H9 (cell line): ENCODE measurements at regions not wholly inside any gene's neighbourhood (a gene's known extent, or its start where the extent isn't known, plus 50 kb on each side); places are given as distances from the start of the nearest gene placed in this dataset.

ENCODE experiments used
- DNase-seq: peaks from one replicate; pipeline ENCODE4 v3.0.0-alpha.2; 2017
- H2AFZ ChIP-seq: one replicate; pipeline ENCODE4 v1.6.1; 2013; ENCODE audit warnings: mild to moderate bottlenecking, low read length, control low read depth, moderate library complexity
- H2AK5ac ChIP-seq: 2 replicates; pipeline ENCODE4 v1.6.1; 2013; ENCODE audit warnings: low read length, control low read depth, mixed read lengths; ENCODE audit not compliant: insufficient read length
- H2BK120ac ChIP-seq: one replicate; pipeline ENCODE4 v1.6.1; 2013; ENCODE audit warnings: low read depth, mild to moderate bottlenecking, low read length, control low read depth, inconsistent platforms; ENCODE audit not compliant: poor library complexity, severe bottlenecking
- H2BK12ac ChIP-seq: 2 replicates; pipeline ENCODE4 v1.6.1; 2013; ENCODE audit warnings: low read length, control low read depth, mixed read lengths, low read depth; ENCODE audit not compliant: insufficient read length
- H2BK15ac ChIP-seq: 2 replicates; pipeline ENCODE4 v1.6.1; 2013; ENCODE audit warnings: low read depth, low read length, control low read depth
- H2BK20ac ChIP-seq: one replicate; pipeline ENCODE4 v1.6.1; 2013; ENCODE audit warnings: low read depth, mild to moderate bottlenecking, low read length, control low read depth, inconsistent platforms; ENCODE audit not compliant: poor library complexity, severe bottlenecking
- H2BK5ac ChIP-seq: 2 replicates; pipeline ENCODE4 v1.6.1; 2013; ENCODE audit warnings: low read length, control low read depth, mixed read lengths; ENCODE audit not compliant: insufficient read length
- H3K14ac ChIP-seq: 2 replicates; pipeline ENCODE4 v1.6.1; 2013; ENCODE audit warnings: low read length, control low read depth; ENCODE audit not compliant: insufficient read depth
- H3K18ac ChIP-seq: 2 replicates; pipeline ENCODE4 v1.6.1; 2013; ENCODE audit warnings: low read depth, mild to moderate bottlenecking, mixed read lengths, low read length, control low read depth; ENCODE audit not compliant: insufficient read length
- H3K23ac ChIP-seq: 2 replicates; pipeline ENCODE4 v1.6.1; 2013; ENCODE audit warnings: low read length, control low read depth, mixed read lengths, low read depth; ENCODE audit not compliant: insufficient read length
- H3K23me2 ChIP-seq: 2 replicates; pipeline ENCODE4 v1.6.1; 2013; ENCODE audit warnings: low read depth, mild to moderate bottlenecking, mixed read lengths, low read length, control low read depth; ENCODE audit not compliant: insufficient read length, poor library complexity, severe bottlenecking
- H3K27ac ChIP-seq: 2 replicates; pipeline ENCODE4 v1.5.1; 2013; ENCODE audit warnings: low read length, control low read depth, mixed read lengths, low read depth; ENCODE audit not compliant: insufficient read length
- H3K27me3 ChIP-seq: 2 replicates; pipeline ENCODE4 v1.6.1; 2013; ENCODE audit warnings: low read length, control low read depth, inconsistent platforms; ENCODE audit not compliant: insufficient read depth
- H3K4ac ChIP-seq: 2 replicates; pipeline ENCODE4 v1.6.1; 2013; ENCODE audit warnings: low read depth, mild to moderate bottlenecking, control low read depth, inconsistent platforms, low read length, moderate library complexity
- H3K4me1 ChIP-seq: 2 replicates; pipeline ENCODE4 v1.6.1; 2013; ENCODE audit warnings: low read length, control low read depth, inconsistent platforms; ENCODE audit not compliant: insufficient read depth
- H3K4me2 ChIP-seq: 2 replicates; pipeline ENCODE4 v1.6.1; 2013; ENCODE audit warnings: low read length, control low read depth, mixed read lengths; ENCODE audit not compliant: insufficient read length, insufficient read depth
- H3K56ac ChIP-seq: 2 replicates; pipeline ENCODE4 v1.6.1; 2013; ENCODE audit warnings: low read depth, mild to moderate bottlenecking, mixed read lengths, low read length, control low read depth; ENCODE audit not compliant: insufficient read length
- H3K79me1 ChIP-seq: 2 replicates; pipeline ENCODE4 v1.6.1; 2013; ENCODE audit warnings: low read depth, mild to moderate bottlenecking, moderate library complexity, low read length, control low read depth, inconsistent platforms; ENCODE audit not compliant: insufficient read depth, poor library complexity, severe bottlenecking
- H3K79me2 ChIP-seq: 2 replicates; pipeline ENCODE4 v1.6.1; 2013; ENCODE audit warnings: low read length, control low read depth, inconsistent platforms; ENCODE audit not compliant: insufficient read depth
- H3K9ac ChIP-seq: 2 replicates; pipeline ENCODE4 v1.6.1; 2013; ENCODE audit warnings: low read length, control low read depth, mixed read lengths; ENCODE audit not compliant: insufficient read length; ENCODE audit errors: extremely low read depth
- H3K9me3 ChIP-seq: one replicate; pipeline ENCODE4 v1.6.1; 2013; ENCODE audit warnings: low read depth, low read length, inconsistent platforms; ENCODE audit not compliant: control insufficient read depth
- H3T11ph ChIP-seq: one replicate; pipeline ENCODE4 v1.6.1; 2013; ENCODE audit warnings: mild to moderate bottlenecking, low read length, control low read depth, inconsistent platforms
- H4K20me1 ChIP-seq: one replicate; pipeline ENCODE4 v1.6.1; 2013; ENCODE audit not compliant: control insufficient read depth, insufficient read length, insufficient read depth
- H4K5ac ChIP-seq: 2 replicates; pipeline ENCODE4 v1.6.1; 2013; ENCODE audit warnings: low read depth, mild to moderate bottlenecking, mixed read lengths, low read length, control low read depth; ENCODE audit not compliant: insufficient read length
- H4K8ac ChIP-seq: replicated peaks from 2 replicates; pipeline ENCODE4 v1.6.1; 2013; ENCODE audit warnings: low read length, control low read depth, mixed read lengths, low read depth; ENCODE audit not compliant: insufficient read length
- H4K91ac ChIP-seq: 2 replicates; pipeline ENCODE4 v1.6.1; 2013; ENCODE audit warnings: low read depth, mild to moderate bottlenecking, moderate library complexity, mixed read lengths, low read length, control low read depth; ENCODE audit not compliant: insufficient read length
- H3K27ac Mint-ChIP-seq, 3 experiments: 2 replicates in 2 of 3; 3 replicates in 1 of 3; pipeline ENCODE4 v1.8.0; 2020 to 2021; ENCODE audit warnings: mixed read lengths in 3 of 3, mild to moderate bottlenecking in 1 of 3, moderate library complexity in 1 of 3
- H3K27me3 Mint-ChIP-seq: 2 replicates; pipeline ENCODE4 v1.8.0; 2021; ENCODE audit warnings: low read depth, mild to moderate bottlenecking, moderate library complexity, mixed read lengths
- H3K36me3 Mint-ChIP-seq, 3 experiments: 2 replicates in 2 of 3; 3 replicates in 1 of 3; pipeline ENCODE4 v1.8.0; 2020 to 2021; ENCODE audit warnings: low read depth in 3 of 3, mixed read lengths in 3 of 3; ENCODE audit not compliant: insufficient read depth in 1 of 3
- H3K4me1 Mint-ChIP-seq, 2 experiments: 2 replicates each; pipeline ENCODE4 v1.8.0; 2020; ENCODE audit warnings: mixed read lengths in 2 of 2
- H3K4me3 Mint-ChIP-seq, 2 experiments: 2 replicates in 1 of 2; 3 replicates in 1 of 2; pipeline ENCODE4 v1.8.0; 2020 to 2021; ENCODE audit warnings: mild to moderate bottlenecking in 2 of 2, mixed read lengths in 2 of 2, moderate library complexity in 1 of 2
- H3K9me3 Mint-ChIP-seq, 2 experiments: 2 replicates in 1 of 2; 3 replicates in 1 of 2; pipeline ENCODE4 v1.8.0; 2020; ENCODE audit warnings: mild to moderate bottlenecking in 2 of 2, mixed read lengths in 2 of 2, moderate library complexity in 1 of 2
- CTCF ChIP-seq: fragments of 200-600 bp; sonication (generic); conservative IDR thresholded peaks from 3 replicates; pipeline ENCODE4 v1.8.0; 2021; ENCODE audit warnings: antibody characterized with exemption, mild to moderate bottlenecking
- WGBS: extraction: QIAGEN DNeasy Blood & Tissue Kit; methylation state at CpG from one replicate; pipeline ENCODE4 v1.1.7; 2013; ENCODE audit warnings: missing lambda C conversion rate, low lambda C conversion rate, mixed read lengths; ENCODE audit not compliant: insufficient read length; ENCODE audit errors: extremely low coverage; 5-methylcytosine and 5-hydroxymethylcytosine counted together

GRCh38 chr4:161280929-161281328 lies 882.9 kb downstream of the FSTL5 start:
- Histone ChIP-seq H3K27me3 (no peaks in the 10 kb centered on the region), H3T11ph (no peak overlapping the region), H4K5ac (no peak overlapping the region), H3K9me3 (no peaks in the 10 kb centered on the region), H2BK15ac (no peak overlapping the region), H3K4me2 (no peak overlapping the region), H3K23ac (no peak overlapping the region), H4K91ac (no peak overlapping the region), H3K9ac (no peak overlapping the region), H3K18ac (no peak overlapping the region), H4K20me1 (no peaks in the 10 kb centered on the region), H3K79me2 (no peaks in the 10 kb centered on the region), H3K27ac (no peak overlapping the region), H4K8ac (no peak overlapping the region), H2AK5ac (no peak overlapping the region), H2BK20ac (no peak overlapping the region), H3K23me2 (no peaks in the 10 kb centered on the region), H3K14ac (no peak overlapping the region), H2BK5ac (no peak overlapping the region), H3K4me1 (no peaks in the 10 kb centered on the region), H2BK12ac (no peak overlapping the region), H2BK120ac (no peak overlapping the region), H3K4ac (no peak overlapping the region), H3K79me1 (no peaks in the 10 kb centered on the region), H2AFZ (no peak overlapping the region), H3K56ac (no peak overlapping the region)
- DNase-seq: no peak
- no CpG with 5 or more reads among the region's 2 CpGs for WGBS
- no peak overlapping the region for H3K27ac Mint-ChIP-seq
- H3K36me3 Mint-ChIP-seq: peaks cover 2 to 6% (median 6%) of the 10 kb centered on the region in 3 experiments; a peak in 4 of 7 replicates
- no peaks in the 10 kb centered on the region for H3K27me3 Mint-ChIP-seq
- TF ChIP-seq CTCF: no peak
- H3K9me3 Mint-ChIP-seq: peaks cover 0 to 14% of the 10 kb centered on the region in 2 experiments; a peak in 4 of 5 replicates
- no peak overlapping the region for H3K4me3 Mint-ChIP-seq
- no peaks in the 10 kb centered on the region for H3K4me1 Mint-ChIP-seq
